GM23338 (cell line): ENCODE measurements at regions not wholly inside any gene's neighbourhood (a gene's known extent, or its start where the extent isn't known, plus 50 kb on each side); places are given as distances from the start of the nearest gene placed in this dataset.

Experiments
- ATAC-seq: fragments of 200-7000 bp; cut with Tn5 transposase; 3 replicates; pipeline ENCODE4 v1.9.1; 2020
- DNase-seq: peaks from one replicate; pipeline ENCODE4 v3.0.0-alpha.2; 2015; ENCODE audit warnings: low spot score
- H2AFZ ChIP-seq: fragments of 200-600 bp; sonication (generic); 2 replicates; pipeline ENCODE4 v1.8.0; 2016; ENCODE audit warnings: antibody characterized with exemption, mild to moderate bottlenecking, moderate library complexity
- H3F3A ChIP-seq: fragments of 200-600 bp; sonication (generic); replicated peaks from 2 replicates; pipeline ENCODE4 v1.8.0; 2017; ENCODE audit warnings: antibody characterized with exemption, mixed run types, low read depth
- H3K27ac ChIP-seq: fragments of 200-600 bp; sonication (generic); 2 replicates; pipeline ENCODE4 v1.6.1; 2016; ENCODE audit warnings: low read depth
- H3K27me3 ChIP-seq: fragments of 200-600 bp; sonication (generic); 2 replicates; pipeline ENCODE4 v1.8.0; 2016; ENCODE audit warnings: mild to moderate bottlenecking, mixed run types, moderate library complexity; ENCODE audit not compliant: insufficient read depth
- H3K36me3 ChIP-seq: fragments of 200-600 bp; sonication (generic); 2 replicates; pipeline ENCODE4 v1.8.0; 2016; ENCODE audit warnings: mild to moderate bottlenecking; ENCODE audit not compliant: insufficient read depth
- H3K4me1 ChIP-seq: fragments of 200-600 bp; sonication (generic); 2 replicates; pipeline ENCODE4 v1.8.0; 2016; ENCODE audit warnings: mild to moderate bottlenecking, moderate library complexity; ENCODE audit not compliant: insufficient read depth
- H3K4me2 ChIP-seq: fragments of 200-600 bp; sonication (generic); 2 replicates; pipeline ENCODE4 v1.7.1; 2017; ENCODE audit warnings: mixed run types
- H3K4me3 ChIP-seq: fragments of 200-600 bp; sonication (generic); 2 replicates; pipeline ENCODE4 v1.6.1; 2016; ENCODE audit warnings: mixed run types
- H3K79me2 ChIP-seq: fragments of 200-600 bp; sonication (generic); replicated peaks from 2 replicates; pipeline ENCODE4 v1.8.0; 2017; ENCODE audit warnings: mild to moderate bottlenecking; ENCODE audit not compliant: insufficient read depth
- H3K9me2 ChIP-seq: fragments of 200-600 bp; sonication (generic); 2 replicates; pipeline ENCODE4 v1.8.0; 2017; ENCODE audit not compliant: insufficient read depth
- H4K20me1 ChIP-seq: fragments of 200-600 bp; sonication (generic); replicated peaks from 2 replicates; pipeline ENCODE4 v1.8.0; 2017; ENCODE audit warnings: mild to moderate bottlenecking; ENCODE audit not compliant: insufficient read depth
- H3K27ac Mint-ChIP-seq: 2 replicates; pipeline ENCODE4 v1.8.0; 2020; ENCODE audit warnings: inconsistent platforms, mild to moderate bottlenecking, moderate library complexity, mixed read lengths
- H3K27me3 Mint-ChIP-seq: 3 replicates; pipeline ENCODE4 v1.8.0; 2022; ENCODE audit warnings: low read depth, mild to moderate bottlenecking, moderate library complexity, mixed read lengths, inconsistent platforms; ENCODE audit not compliant: insufficient read depth, poor library complexity
- H3K36me3 Mint-ChIP-seq: 3 replicates; pipeline ENCODE4 v1.8.0; 2021; ENCODE audit warnings: low read depth, mild to moderate bottlenecking, inconsistent platforms, moderate library complexity, mixed read lengths
- H3K4me1 Mint-ChIP-seq: 3 replicates; pipeline ENCODE4 v1.8.0; 2020; ENCODE audit warnings: mild to moderate bottlenecking, inconsistent platforms, mixed read lengths
- H3K4me3 Mint-ChIP-seq: 3 replicates; pipeline ENCODE4 v1.8.0; 2021; ENCODE audit warnings: moderate library complexity, mild to moderate bottlenecking, inconsistent platforms, mixed read lengths
- H3K9me3 Mint-ChIP-seq: 3 replicates; pipeline ENCODE4 v1.8.0; 2020; ENCODE audit warnings: moderate library complexity, mild to moderate bottlenecking, inconsistent platforms, mixed read lengths
- CREB1 ChIP-seq: fragments of 250-450 bp; sonication (Bioruptor Pico); IDR thresholded peaks from 2 replicates; pipeline ENCODE4 v1.5.0; 2020; ENCODE audit warnings: low read depth, mild to moderate bottlenecking, moderate library complexity
- CTCF ChIP-seq, 2 experiments: fragments of 200-600 bp in 1 of 2; sonication (generic) in 1 of 2; conservative IDR thresholded peaks; 2 replicates each; pipeline versions ENCODE4 v1.5.1 to v1.6.1; 2016 to 2017; ENCODE audit warnings: antibody characterized with exemption in 2 of 2, low read depth in 2 of 2, mild to moderate bottlenecking in 2 of 2, moderate library complexity in 1 of 2
- EZH2 ChIP-seq: fragments of 200-600 bp; sonication (generic); IDR thresholded peaks from one replicate; pipeline ENCODE4 v1.8.0; 2017; ENCODE audit warnings: antibody characterized with exemption, mild to moderate bottlenecking, low read depth; ENCODE audit not compliant: unreplicated experiment
- EZH2phosphoT487 ChIP-seq: fragments of 200-600 bp; sonication (generic); IDR thresholded peaks from one replicate; pipeline ENCODE4 v1.8.1; 2018; ENCODE audit warnings: antibody characterized with exemption; ENCODE audit not compliant: unreplicated experiment
- JUNB ChIP-seq: IDR thresholded peaks from one replicate; pipeline ENCODE4 v1.6.1; 2016; ENCODE audit warnings: antibody characterized with exemption; ENCODE audit not compliant: unreplicated experiment
- NANOG ChIP-seq: IDR thresholded peaks from 2 replicates; pipeline ENCODE4 v1.6.1; 2016; ENCODE audit warnings: antibody characterized with exemption, borderline replicate concordance
- POLR2AphosphoS5 ChIP-seq: IDR thresholded peaks from 2 replicates; pipeline ENCODE4 v1.6.1; 2016; ENCODE audit warnings: antibody characterized with exemption, low read depth
- STAT1 ChIP-seq: IDR thresholded peaks from one replicate; pipeline ENCODE4 v1.6.1; 2016; ENCODE audit warnings: antibody characterized with exemption; ENCODE audit not compliant: unreplicated experiment
- ZNF114 ChIP-seq: fragments of 250-450 bp; sonication (Bioruptor Pico); IDR thresholded peaks from 2 replicates; pipeline ENCODE4 v1.5.0; 2020; ENCODE audit warnings: mild to moderate bottlenecking, moderate library complexity
- ZNF331 ChIP-seq: fragments of 250-450 bp; sonication (Bioruptor Pico); IDR thresholded peaks from 2 replicates; pipeline ENCODE4 v1.5.0; 2020; ENCODE audit warnings: low read depth, mild to moderate bottlenecking, moderate library complexity
- TF ChIP-seq, protein P1 (sequence below): fragments of 250-450 bp; sonication (Bioruptor Pico); IDR thresholded peaks from 2 replicates; pipeline ENCODE4 v1.5.0; 2020; ENCODE audit warnings: mild to moderate bottlenecking, moderate library complexity
- TF ChIP-seq, protein P2 (sequence below): IDR thresholded peaks from 2 replicates; pipeline ENCODE4 v1.6.1; 2016; ENCODE audit warnings: antibody characterized with exemption
- TF ChIP-seq, protein P3 (sequence below): IDR thresholded peaks from one replicate; pipeline ENCODE4 v1.6.1; 2018; ENCODE audit warnings: antibody characterized with exemption; ENCODE audit not compliant: unreplicated experiment

DNA sequence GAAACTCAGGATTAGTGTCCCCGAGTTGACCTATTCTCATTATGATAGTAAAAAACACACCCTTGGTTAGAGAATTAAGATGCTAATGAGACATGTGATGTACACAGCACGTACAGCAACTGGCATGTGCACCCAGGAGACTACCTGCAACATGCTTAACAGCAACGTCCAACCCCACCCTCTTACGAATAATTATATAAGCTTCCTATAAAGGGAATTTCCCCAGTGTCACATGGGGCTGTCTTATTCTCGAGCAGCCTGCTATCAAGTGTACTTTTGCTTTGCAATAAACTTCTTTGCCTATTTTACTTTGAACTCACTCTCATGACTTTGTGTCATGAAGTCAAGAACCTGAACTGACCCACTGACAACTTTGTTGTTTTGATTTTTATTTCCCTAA, 62.4 kb upstream of the PMFBP1 start:
- Histone ChIP-seq H3K27me3 (no peaks in the 10 kb centered on the region), H3K36me3 (no peaks in the 10 kb centered on the region), H2AFZ (no peak overlapping the region), H4K20me1 (no peaks in the 10 kb centered on the region), H3K4me2 (no peak overlapping the region), H3K27ac (no peak overlapping the region), H3K9me2 (no peaks in the 10 kb centered on the region; the same call in 1 of the 2 replicates), H3K79me2 (no peaks in the 10 kb centered on the region), H3K4me3 (no peak overlapping the region), H3F3A (no peaks in the 10 kb centered on the region), H3K4me1 (no peaks in the 10 kb centered on the region)
- Mint-ChIP-seq H3K9me3 (no peaks in the 10 kb centered on the region), H3K4me1 (no peaks in the 10 kb centered on the region), H3K4me3 (no peak overlapping the region), H3K27ac (no peak overlapping the region), H3K36me3 (no peaks in the 10 kb centered on the region), H3K27me3 (no peaks in the 10 kb centered on the region)
- TF ChIP-seq CREB1 (CRISPR knock-in tag) (no peak), CTCF (conservative IDR thresholded peaks at IDR 0.05; ENCODE audit: low read depth in 2 of 2) (no peak), ZNF114 (CRISPR knock-in tag) (no peak), STAT1 (no peak), EZH2phosphoT487 (no peak), NANOG (no peak), POLR2AphosphoS5 (no peak), EZH2 (no peak), JUNB (no peak), ZNF331 (CRISPR knock-in tag) (no peak)
- TF ChIP-seq, protein P1, sequence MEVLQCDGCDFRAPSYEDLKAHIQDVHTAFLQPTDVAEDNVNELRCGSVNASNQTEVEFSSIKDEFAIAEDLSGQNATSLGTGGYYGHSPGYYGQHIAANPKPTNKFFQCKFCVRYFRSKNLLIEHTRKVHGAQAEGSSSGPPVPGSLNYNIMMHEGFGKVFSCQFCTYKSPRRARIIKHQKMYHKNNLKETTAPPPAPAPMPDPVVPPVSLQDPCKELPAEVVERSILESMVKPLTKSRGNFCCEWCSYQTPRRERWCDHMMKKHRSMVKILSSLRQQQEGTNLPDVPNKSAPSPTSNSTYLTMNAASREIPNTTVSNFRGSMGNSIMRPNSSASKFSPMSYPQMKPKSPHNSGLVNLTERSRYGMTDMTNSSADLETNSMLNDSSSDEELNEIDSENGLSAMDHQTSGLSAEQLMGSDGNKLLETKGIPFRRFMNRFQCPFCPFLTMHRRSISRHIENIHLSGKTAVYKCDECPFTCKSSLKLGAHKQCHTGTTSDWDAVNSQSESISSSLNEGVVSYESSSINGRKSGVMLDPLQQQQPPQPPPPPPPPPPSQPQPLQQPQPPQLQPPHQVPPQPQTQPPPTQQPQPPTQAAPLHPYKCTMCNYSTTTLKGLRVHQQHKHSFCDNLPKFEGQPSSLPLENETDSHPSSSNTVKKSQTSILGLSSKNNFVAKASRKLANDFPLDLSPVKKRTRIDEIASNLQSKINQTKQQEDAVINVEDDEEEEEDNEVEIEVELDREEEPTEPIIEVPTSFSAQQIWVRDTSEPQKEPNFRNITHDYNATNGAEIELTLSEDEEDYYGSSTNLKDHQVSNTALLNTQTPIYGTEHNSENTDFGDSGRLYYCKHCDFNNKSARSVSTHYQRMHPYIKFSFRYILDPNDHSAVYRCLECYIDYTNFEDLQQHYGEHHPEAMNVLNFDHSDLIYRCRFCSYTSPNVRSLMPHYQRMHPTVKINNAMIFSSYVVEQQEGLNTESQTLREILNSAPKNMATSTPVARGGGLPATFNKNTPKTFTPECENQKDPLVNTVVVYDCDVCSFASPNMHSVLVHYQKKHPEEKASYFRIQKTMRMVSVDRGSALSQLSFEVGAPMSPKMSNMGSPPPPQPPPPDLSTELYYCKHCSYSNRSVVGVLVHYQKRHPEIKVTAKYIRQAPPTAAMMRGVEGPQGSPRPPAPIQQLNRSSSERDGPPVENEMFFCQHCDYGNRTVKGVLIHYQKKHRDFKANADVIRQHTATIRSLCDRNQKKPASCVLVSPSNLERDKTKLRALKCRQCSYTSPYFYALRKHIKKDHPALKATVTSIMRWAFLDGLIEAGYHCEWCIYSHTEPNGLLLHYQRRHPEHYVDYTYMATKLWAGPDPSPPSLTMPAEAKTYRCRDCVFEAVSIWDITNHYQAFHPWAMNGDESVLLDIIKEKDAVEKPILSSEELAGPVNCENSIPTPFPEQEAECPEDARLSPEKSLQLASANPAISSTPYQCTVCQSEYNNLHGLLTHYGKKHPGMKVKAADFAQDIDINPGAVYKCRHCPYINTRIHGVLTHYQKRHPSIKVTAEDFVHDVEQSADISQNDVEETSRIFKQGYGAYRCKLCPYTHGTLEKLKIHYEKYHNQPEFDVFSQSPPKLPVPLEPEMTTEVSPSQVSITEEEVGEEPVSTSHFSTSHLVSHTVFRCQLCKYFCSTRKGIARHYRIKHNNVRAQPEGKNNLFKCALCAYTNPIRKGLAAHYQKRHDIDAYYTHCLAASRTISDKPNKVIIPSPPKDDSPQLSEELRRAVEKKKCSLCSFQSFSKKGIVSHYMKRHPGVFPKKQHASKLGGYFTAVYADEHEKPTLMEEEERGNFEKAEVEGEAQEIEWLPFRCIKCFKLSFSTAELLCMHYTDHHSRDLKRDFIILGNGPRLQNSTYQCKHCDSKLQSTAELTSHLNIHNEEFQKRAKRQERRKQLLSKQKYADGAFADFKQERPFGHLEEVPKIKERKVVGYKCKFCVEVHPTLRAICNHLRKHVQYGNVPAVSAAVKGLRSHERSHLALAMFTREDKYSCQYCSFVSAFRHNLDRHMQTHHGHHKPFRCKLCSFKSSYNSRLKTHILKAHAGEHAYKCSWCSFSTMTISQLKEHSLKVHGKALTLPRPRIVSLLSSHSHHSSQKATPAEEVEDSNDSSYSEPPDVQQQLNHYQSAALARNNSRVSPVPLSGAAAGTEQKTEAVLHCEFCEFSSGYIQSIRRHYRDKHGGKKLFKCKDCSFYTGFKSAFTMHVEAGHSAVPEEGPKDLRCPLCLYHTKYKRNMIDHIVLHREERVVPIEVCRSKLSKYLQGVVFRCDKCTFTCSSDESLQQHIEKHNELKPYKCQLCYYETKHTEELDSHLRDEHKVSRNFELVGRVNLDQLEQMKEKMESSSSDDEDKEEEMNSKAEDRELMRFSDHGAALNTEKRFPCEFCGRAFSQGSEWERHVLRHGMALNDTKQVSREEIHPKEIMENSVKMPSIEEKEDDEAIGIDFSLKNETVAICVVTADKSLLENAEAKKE = no peak
- TF ChIP-seq, protein P2, sequence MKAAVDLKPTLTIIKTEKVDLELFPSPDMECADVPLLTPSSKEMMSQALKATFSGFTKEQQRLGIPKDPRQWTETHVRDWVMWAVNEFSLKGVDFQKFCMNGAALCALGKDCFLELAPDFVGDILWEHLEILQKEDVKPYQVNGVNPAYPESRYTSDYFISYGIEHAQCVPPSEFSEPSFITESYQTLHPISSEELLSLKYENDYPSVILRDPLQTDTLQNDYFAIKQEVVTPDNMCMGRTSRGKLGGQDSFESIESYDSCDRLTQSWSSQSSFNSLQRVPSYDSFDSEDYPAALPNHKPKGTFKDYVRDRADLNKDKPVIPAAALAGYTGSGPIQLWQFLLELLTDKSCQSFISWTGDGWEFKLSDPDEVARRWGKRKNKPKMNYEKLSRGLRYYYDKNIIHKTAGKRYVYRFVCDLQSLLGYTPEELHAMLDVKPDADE = no peak
- TF ChIP-seq, protein P3, sequence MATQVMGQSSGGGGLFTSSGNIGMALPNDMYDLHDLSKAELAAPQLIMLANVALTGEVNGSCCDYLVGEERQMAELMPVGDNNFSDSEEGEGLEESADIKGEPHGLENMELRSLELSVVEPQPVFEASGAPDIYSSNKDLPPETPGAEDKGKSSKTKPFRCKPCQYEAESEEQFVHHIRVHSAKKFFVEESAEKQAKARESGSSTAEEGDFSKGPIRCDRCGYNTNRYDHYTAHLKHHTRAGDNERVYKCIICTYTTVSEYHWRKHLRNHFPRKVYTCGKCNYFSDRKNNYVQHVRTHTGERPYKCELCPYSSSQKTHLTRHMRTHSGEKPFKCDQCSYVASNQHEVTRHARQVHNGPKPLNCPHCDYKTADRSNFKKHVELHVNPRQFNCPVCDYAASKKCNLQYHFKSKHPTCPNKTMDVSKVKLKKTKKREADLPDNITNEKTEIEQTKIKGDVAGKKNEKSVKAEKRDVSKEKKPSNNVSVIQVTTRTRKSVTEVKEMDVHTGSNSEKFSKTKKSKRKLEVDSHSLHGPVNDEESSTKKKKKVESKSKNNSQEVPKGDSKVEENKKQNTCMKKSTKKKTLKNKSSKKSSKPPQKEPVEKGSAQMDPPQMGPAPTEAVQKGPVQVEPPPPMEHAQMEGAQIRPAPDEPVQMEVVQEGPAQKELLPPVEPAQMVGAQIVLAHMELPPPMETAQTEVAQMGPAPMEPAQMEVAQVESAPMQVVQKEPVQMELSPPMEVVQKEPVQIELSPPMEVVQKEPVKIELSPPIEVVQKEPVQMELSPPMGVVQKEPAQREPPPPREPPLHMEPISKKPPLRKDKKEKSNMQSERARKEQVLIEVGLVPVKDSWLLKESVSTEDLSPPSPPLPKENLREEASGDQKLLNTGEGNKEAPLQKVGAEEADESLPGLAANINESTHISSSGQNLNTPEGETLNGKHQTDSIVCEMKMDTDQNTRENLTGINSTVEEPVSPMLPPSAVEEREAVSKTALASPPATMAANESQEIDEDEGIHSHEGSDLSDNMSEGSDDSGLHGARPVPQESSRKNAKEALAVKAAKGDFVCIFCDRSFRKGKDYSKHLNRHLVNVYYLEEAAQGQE = no peak
- ATAC-seq (no peak), DNase-seq (no peak)
